GM18951 (cell line): ENCODE measurements at regions not wholly inside any gene's neighbourhood (a gene's known extent, or its start where the extent isn't known, plus 50 kb on each side); places are given as distances from the start of the nearest gene placed in this dataset.

ENCODE experiments used
- POLR2A ChIP-seq: IDR thresholded peaks from 4 replicates; pipeline ENCODE4 v1.6.1; 2011; ENCODE audit warnings: mild to moderate bottlenecking; ENCODE audit not compliant: insufficient read length, insufficient read depth; ENCODE audit errors: extremely low read depth
- in situ Hi-C: fragments of 300-500 bp; cut with MboI; formaldehyde crosslinking; loops from one replicate; pipeline ENCODE4 v1.12.0; 2022; ENCODE audit warnings: low sequenced_read_pairs, mixed read lengths, inconsistent platforms; ENCODE audit not compliant: unreplicated experiment

- no peak for TF ChIP-seq POLR2A
- in situ Hi-C loops, result no loop called here
These were observed 374.4 kb downstream of the MTX2 start for GRCh38 chr2:176643646-176644045.

GRCh38 chr2:176645494-176645893 lies 376.3 kb downstream of the MTX2 start:
- TF ChIP-seq POLR2A, result no peak
- in situ Hi-C loops, result no loop called here

- no peak for TF ChIP-seq POLR2A
- in situ Hi-C loops, result no loop called here
These were observed 376.9 kb downstream of the MTX2 start for GRCh38 chr2:176646033-176646615.

GRCh38 chr2:176647325-176648165 lies 378.3 kb downstream of the MTX2 start:
- TF ChIP-seq POLR2A, result no peak
- in situ Hi-C loops, result no loop called here

GRCh38 chr2:176648700-176649297 lies 379.6 kb downstream of the MTX2 start:
- TF ChIP-seq POLR2A, result no peak
- in situ Hi-C loops, result no loop called here

GRCh38 chr2:176650104-176650837 lies 381.0 kb downstream of the MTX2 start:
- in situ Hi-C loops, result loop anchor here (25.0 kb wide), 1 partner anchor 487 kb away; no protein-coding TSS in a partner anchor
- TF ChIP-seq POLR2A, result no peak

- in situ Hi-C loops, result loop anchor here (25.0 kb wide), 1 partner anchor 486 kb away; no protein-coding TSS in a partner anchor
- no peak for TF ChIP-seq POLR2A
These were observed 381.8 kb downstream of the MTX2 start for GRCh38 chr2:176650838-176651555.

- no peak for TF ChIP-seq POLR2A
- in situ Hi-C loops, result loop anchor here (25.0 kb wide), 1 partner anchor 485 kb away; no protein-coding TSS in a partner anchor
These were observed 383.3 kb downstream of the MTX2 start for GRCh38 chr2:176652300-176653182.

GRCh38 chr2:176653479-176654443 lies 384.5 kb downstream of the MTX2 start:
- TF ChIP-seq POLR2A, result no peak

GRCh38 chr2:176656038-176656775 lies 387.0 kb downstream of the MTX2 start:
- in situ Hi-C loops, result loop anchor here (25.0 kb wide), 1 partner anchor 481 kb away; no protein-coding TSS in a partner anchor
- no peak for TF ChIP-seq POLR2A

More at GRCh38 chr2:176653479-176654443, 384.5 kb downstream of the MTX2 start:
- in situ Hi-C loops, result loop anchor here (25.0 kb wide), 1 partner anchor 484 kb away; no protein-coding TSS in a partner anchor
